Stimulated activated CD4-positive, alpha-beta T cell treated with anti-CD3 and anti-CD28 coated beads, Interleukin-4, amount 100 ng/mL, for 1 hour (primary cell): ENCODE measurements at regions not wholly inside any gene's neighbourhood (a gene's known extent, or its start where the extent isn't known, plus 50 kb on each side); places are given as distances from the start of the nearest gene placed in this dataset.

Experiments used
- DNase-seq: peaks from one replicate; pipeline ENCODE4 v3.0.0-alpha.2; 2020

- DNase-seq: no peak
Observed at GRCh38 chr4:180706766-180707165, 1536.4 kb upstream of the TENM3 start.

GRCh38 chr4:180710628-180711337 lies 1532.4 kb upstream of the TENM3 start:
- no peak for DNase-seq

DNA sequence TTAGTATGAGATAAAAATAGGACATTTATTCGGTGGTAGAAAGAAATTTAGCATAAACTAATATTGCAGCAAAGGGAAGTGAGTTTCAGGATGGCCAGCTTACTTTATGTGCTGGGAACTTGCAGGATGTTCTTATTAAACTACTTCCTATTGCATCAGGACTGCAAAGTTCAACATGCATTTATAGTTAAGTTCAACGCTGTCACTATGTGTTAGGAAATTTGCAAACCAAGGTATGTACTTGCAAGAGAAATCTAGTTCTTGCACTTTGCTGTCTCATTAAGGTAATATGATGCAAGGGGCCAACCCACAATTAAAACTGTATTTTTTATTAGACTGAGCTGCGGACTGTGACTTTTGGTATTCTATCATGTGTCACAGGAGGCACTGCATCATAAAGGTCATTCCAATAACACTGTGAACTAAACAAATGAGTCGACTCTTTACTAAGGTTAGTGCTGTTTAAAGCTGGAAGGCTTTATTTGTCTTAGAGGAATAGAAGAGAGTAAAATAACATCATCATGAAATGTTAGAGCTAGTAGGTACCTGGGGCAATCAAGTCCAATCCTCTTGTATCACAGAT lies 1525.7 kb upstream of the TENM3 start:
- no peak for DNase-seq

- DNase-seq: no peak
Observed at GRCh38 chr4:180721356-180721755, 1521.8 kb upstream of the TENM3 start.

DNA sequence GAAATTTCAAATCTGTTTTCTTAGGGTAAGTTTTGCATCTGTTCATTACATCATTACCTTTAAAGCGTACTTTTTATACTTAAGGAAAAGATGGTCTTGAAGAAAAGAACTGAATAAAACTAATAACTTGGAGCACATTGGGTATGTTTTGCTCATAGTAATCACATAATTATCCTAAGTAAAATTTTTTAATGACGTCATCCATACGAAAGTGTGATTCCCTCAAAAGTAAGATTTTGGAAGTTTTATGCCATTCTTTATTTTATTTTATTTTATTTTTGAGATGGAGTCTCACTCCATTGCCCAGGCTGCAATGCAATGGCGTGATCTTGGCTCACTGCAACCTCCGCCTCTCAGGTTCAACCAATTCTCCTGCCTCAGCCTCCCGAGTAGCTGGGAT lies 1516.6 kb upstream of the TENM3 start:
- DNase-seq: no peak

DNA sequence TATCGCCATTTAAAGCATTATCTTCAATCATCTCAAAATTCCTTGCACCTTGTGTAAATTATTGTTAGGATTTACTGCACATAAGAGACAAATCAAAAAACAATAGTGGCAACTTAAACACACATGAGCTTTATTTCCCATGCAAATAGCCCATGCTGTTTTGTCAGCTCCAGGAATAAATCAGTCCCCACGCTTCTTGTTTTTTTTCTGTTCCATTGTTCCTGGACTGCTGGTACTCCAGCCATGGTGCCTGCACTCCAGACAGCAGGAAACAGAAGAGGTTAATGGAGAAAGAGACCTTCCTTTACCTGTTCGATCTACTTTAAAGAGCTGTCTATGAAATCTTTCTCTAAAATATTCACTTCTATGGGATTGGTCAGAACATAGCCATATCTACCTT lies 1515.7 kb upstream of the TENM3 start:
- no peak for DNase-seq

DNA sequence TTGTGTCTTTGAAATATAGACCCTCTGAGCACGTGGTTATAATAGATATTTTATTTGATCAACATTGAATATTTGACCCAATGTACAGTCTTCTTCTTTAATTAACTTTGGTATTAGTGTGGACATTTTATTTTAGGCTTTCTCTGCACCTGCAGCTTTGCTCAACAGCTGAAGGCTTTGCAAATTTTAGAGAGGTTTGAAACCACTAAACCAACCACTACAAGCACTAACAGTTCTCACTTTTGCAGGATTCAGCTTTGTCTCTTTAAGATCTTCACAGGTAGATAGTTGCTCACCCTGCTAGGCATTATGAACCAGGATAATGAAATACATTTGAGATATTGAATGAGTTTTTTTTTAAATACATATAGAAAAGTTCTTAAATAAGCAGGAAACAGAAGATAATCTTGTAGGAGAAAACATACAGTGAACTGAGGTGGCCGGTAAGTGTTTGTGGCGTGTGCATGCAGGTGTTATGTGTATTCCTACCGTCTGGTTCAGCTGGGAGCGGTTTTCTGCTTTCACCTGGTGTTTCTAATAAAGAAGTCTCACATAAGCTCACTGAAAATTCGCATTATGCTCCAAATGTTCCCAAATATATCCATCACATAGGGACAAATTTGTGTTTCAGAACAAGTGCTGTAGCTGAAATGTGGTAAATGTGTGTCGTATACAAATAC lies 1508.3 kb upstream of the TENM3 start:
- no peak for DNase-seq

DNA sequence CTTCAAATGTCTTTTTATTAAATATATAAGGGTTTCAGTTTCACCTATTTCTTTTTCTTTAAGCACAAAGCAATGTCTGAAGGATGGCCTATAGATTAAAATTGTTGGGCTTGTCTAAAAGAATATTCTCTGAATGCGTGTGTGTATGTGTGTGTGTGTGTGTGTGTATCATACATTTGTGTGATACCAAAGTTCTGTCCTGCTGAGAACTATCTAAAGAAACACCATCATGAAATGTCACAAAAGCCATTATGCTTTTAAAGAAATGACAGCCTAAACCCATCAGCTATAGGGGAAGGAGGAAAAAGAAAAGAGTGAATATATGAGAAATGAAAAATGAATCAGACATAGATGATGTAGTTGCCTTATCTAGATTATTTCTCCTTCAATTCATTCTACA lies 1501.5 kb upstream of the TENM3 start:
- no peak for DNase-seq

GRCh38 chr4:180745019-180745418 lies 1498.2 kb upstream of the TENM3 start:
- no peak for DNase-seq

DNA sequence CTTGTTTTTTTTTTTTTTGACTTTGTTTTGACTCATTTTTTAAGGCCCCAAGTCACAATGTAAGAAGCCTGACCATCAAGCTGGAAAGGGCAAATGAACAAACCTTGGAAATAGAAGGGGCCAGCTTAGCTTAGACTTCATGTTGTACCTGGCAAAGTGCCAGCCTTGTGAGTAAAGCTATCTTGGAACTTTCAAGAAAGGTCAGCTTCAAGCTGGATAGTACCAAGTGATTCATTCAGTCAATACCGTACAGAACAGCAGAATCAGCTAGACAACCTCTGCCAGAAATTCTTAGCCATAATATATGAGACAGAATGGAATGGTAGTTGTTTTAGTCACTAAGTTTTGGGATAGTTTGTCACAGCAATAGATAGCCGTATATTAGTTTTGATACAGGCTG lies 1492.2 kb upstream of the TENM3 start:
- DNase-seq: no peak

GRCh38 chr4:180757927-180758326 lies 1485.3 kb upstream of the TENM3 start:
- DNase-seq: no peak

DNA sequence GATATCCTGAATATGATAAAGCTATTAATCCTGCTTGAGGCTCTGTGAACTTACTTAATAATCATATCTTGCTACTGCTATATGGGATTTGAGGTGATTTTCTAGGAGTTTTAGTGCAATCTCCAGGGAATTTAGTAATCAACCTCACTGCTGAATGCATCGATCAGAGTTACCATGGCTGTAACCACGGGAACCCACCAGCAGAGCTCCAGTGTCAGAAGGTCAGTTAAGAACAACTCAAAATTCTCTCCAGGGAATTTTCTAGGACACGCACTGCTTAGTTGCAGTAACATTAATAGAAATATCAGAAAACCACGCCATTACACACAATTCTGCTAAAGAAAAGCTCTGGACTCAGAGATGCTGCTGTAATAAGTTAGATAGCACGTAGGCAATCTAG lies 1477.2 kb upstream of the TENM3 start:
- DNase-seq: no peak

DNA sequence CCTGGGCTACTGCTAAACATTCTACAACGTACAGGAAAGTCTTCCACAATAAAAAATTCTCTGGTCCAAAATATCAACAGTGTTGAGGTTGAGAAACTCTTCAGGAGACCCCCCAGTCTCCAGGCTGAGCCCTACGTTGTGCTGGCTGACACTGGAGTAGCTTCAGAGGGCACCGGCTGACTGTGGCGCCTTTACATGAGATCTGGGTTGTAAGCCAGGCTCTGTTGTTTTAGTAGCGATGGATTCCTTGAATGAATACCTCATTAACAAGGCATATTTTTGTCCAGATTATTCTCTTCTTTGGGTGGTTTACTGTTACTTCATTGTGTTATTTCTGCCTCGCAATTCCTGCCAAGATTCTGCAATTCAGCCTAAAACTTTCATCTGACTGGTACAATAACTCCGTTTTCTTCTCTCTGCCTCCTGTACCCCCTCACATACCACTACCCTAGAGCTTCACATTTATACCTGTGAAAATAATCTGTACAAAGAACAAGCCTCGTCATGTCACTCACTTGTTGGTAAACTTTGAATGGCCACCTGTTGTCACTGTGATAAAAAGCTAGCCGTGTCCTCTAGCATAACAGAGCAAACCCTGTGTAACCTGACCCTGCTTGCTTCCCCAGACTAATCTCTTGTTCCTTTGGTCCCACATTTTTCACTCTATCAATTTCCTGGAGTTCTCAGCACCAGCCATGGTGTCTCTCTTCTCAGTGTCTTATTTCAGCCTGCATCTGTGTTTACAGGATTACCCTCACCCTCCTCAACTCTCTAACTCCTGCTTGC lies 1476.1 kb upstream of the TENM3 start:
- no peak for DNase-seq

- no peak for DNase-seq
Observed at GRCh38 chr4:180768610-180769009, 1474.6 kb upstream of the TENM3 start.

GRCh38 chr4:180769791-180770190 lies 1473.4 kb upstream of the TENM3 start:
- no peak for DNase-seq

DNA sequence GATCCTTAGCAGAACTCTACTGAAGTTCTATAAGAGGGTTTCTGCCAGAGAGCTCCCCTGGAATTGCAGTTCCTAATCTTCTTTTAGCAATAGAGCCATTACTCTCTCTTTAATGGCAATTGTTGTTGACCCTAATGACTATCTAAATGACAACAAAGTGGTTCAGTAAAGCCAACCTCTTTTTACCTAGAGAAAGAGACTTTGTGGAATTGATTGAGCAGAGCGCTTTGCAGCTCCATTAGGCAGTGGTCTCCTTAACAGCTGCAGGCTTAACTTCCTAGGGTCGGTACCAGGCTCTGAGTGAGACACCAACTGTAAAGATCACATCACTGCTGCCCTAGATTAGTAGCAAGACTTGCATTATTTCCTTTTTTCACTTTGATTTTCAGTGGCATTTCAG lies 1472.9 kb upstream of the TENM3 start:
- DNase-seq: no peak

GRCh38 chr4:180784940-180785339 lies 1458.3 kb upstream of the TENM3 start:
- DNase-seq: no peak

DNA sequence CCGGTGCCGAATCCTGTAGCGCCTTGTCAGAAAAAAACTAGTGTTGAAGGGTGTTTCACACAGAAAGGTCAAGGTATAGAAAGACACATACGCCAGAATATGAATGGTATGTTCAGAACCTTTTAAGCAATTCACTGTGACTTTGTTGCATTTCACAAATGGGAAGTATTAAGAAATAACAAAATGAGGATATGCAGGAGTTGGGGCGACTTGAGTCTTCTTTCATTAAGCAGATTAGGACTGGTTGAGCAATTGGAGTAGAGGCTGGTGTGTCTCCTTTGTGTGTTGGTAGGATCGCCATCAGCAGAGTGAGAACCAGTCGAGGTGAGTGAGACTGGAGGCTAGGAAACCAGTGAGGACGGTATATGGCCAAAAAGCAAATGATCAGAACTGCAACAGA lies 1454.5 kb upstream of the TENM3 start:
- DNase-seq: no peak

DNA sequence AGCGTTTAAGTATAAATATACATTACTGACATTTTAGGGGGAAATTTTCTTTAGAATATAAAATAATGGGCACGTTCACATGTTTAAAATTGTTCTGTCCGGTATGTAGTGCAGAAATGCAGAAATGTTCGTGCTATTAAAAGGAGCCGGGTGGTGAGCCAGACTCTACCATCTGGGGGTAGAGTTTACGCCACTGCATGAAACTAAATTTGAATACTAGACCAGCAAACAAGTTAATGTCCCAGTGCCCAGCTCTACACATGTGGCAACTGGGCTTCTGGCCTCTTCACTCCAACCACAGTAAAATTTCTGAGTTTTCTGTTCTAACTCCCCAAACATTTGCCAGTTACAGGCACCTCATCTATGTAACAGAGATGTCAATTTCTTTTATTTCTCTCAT lies 1453.3 kb upstream of the TENM3 start:
- no peak for DNase-seq

GRCh38 chr4:180790471-180790870 lies 1452.7 kb upstream of the TENM3 start:
- no peak for DNase-seq

DNA sequence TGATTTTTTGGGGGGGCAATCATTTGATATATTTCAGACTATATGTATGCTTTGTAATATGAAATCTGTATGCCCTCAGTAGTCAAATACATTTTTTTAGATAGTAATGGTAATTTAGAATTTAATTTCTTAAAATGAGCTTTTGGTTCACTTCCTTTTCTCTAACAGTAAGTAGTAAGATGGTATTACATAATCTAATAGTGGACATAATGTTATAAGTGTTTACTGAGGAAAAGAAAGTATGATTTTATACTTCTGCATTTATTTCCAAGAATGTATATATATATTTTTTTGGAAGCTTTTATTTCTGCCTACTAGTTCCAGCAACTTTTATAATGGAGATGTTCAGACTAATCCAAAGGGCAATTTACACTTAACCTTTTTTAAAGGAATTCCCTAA lies 1450.7 kb upstream of the TENM3 start:
- no peak for DNase-seq

GRCh38 chr4:180794333-180794732 lies 1448.9 kb upstream of the TENM3 start:
- no peak for DNase-seq

DNA sequence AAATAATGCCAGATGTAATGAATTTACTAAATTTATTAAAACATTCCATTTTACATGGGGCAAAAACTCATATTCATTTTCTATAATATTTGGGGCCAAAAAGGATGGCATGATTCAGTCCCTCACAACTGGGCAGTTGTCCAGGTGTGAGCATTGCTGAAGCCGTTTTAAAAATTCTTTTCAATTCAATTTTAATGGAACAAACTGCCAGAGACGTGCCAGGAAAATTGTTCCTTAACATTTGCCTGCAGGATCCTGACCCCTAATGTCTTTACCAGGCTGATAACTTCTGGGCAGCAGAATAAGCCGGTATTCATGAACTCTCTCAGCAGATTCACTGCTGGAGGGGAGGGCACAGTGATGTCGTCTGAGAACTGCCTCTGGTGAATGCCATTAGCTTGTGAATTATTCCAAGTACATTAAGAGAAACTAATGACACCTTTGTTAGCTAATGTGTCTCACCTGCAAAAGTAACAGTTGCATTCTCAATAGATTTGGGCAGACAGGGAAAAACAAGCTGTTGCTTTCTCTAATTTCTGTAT lies 1445.1 kb upstream of the TENM3 start:
- no peak for DNase-seq
